ENCODE measurements at regions not wholly inside any gene's neighbourhood (a gene's known extent, or its start where the extent isn't known, plus 50 kb on each side); places are given as distances from the start of the nearest gene placed in this dataset.

- H3F3A ChIP-seq (ENCODE audit: insufficient read depth) = no peaks in the 10 kb centered on the region
- H3K9ac ChIP-seq (ENCODE audit: low read length) = no peak overlapping the region
- no peaks in the 10 kb centered on the region for H4K20me1 ChIP-seq (ENCODE audit: low read depth, low read length)
- TF ChIP-seq CTCF (IDR thresholded peaks at IDR 0.05; ENCODE audit: insufficient read depth, low read length, poor library complexity, severe bottlenecking) (no peak), EZH2phosphoT487 (conservative IDR thresholded peaks at IDR 0.05; ENCODE audit: low read length) (no peak)
- H3K79me2 ChIP-seq (ENCODE audit: insufficient read depth, low read length) = no peaks in the 10 kb centered on the region
- H2AFZ ChIP-seq (ENCODE audit: low read depth, low read length, severe bottlenecking) = no peak overlapping the region
- H3K4me2 ChIP-seq (ENCODE audit: low read depth, low read length, poor library complexity, severe bottlenecking) = no peak overlapping the region
- H3K4me3 ChIP-seq (ENCODE audit: insufficient read depth, low read length, poor library complexity, severe bottlenecking) = no peak overlapping the region
- H3K27me3 ChIP-seq (ENCODE audit: low read length) = no peaks in the 10 kb centered on the region
- no peak overlapping the region for H3K27ac ChIP-seq (ENCODE audit: low read depth, low read length)
- no peaks in the 10 kb centered on the region for H3K9me2 ChIP-seq (replicated peaks; ENCODE audit: insufficient read depth, low read length)
- H3K36me3 ChIP-seq (ENCODE audit: low read length) = no peaks in the 10 kb centered on the region
- H3K9me3 ChIP-seq (ENCODE audit: insufficient read depth, low read length) = no peaks in the 10 kb centered on the region
These were observed 225.0 kb upstream of the HS6ST1 start for GRCh38 chr2:128543646-128544045.

GRCh38 chr2:128544321-128545037 is 225.8 kb upstream of the HS6ST1 start:
- H3K36me3 ChIP-seq (ENCODE audit: low read length) = no peaks in the 10 kb centered on the region
- no peaks in the 10 kb centered on the region for H3K27me3 ChIP-seq (ENCODE audit: low read length)
- H3F3A ChIP-seq (ENCODE audit: insufficient read depth) = no peaks in the 10 kb centered on the region
- no peak overlapping the region for H3K27ac ChIP-seq (ENCODE audit: low read depth, low read length)
- no peaks in the 10 kb centered on the region for H3K79me2 ChIP-seq (ENCODE audit: insufficient read depth, low read length)
- no peak overlapping the region for H2AFZ ChIP-seq (ENCODE audit: low read depth, low read length, severe bottlenecking)
- H3K9me2 ChIP-seq (replicated peaks; ENCODE audit: insufficient read depth, low read length) = no peaks in the 10 kb centered on the region
- no peak overlapping the region for H3K4me2 ChIP-seq (ENCODE audit: low read depth, low read length, poor library complexity, severe bottlenecking)
- H4K20me1 ChIP-seq (ENCODE audit: low read depth, low read length) = no peaks in the 10 kb centered on the region
- no peak overlapping the region for H3K4me3 ChIP-seq (ENCODE audit: insufficient read depth, low read length, poor library complexity, severe bottlenecking)
- no peaks in the 10 kb centered on the region for H3K9me3 ChIP-seq (ENCODE audit: insufficient read depth, low read length)
- TF ChIP-seq EZH2phosphoT487 (conservative IDR thresholded peaks at IDR 0.05; ENCODE audit: low read length) = no peak
- no peak overlapping the region for H3K9ac ChIP-seq (ENCODE audit: low read length)

GRCh38 chr2:128545085-128545484 is 226.4 kb upstream of the HS6ST1 start:
- Histone ChIP-seq H3K9ac (ENCODE audit: low read length) (no peak overlapping the region), H3K27me3 (ENCODE audit: low read length) (no peaks in the 10 kb centered on the region), H3K36me3 (ENCODE audit: low read length) (no peaks in the 10 kb centered on the region), H4K20me1 (ENCODE audit: low read depth, low read length) (no peaks in the 10 kb centered on the region), H3F3A (ENCODE audit: insufficient read depth) (no peaks in the 10 kb centered on the region), H3K27ac (ENCODE audit: low read depth, low read length) (no peak overlapping the region), H3K4me3 (ENCODE audit: insufficient read depth, low read length, poor library complexity, severe bottlenecking) (no peak overlapping the region), H2AFZ (ENCODE audit: low read depth, low read length, severe bottlenecking) (no peak overlapping the region), H3K9me3 (ENCODE audit: insufficient read depth, low read length) (no peaks in the 10 kb centered on the region), H3K79me2 (ENCODE audit: insufficient read depth, low read length) (no peaks in the 10 kb centered on the region), H3K4me2 (ENCODE audit: low read depth, low read length, poor library complexity, severe bottlenecking) (no peak overlapping the region), H3K9me2 (replicated peaks; ENCODE audit: insufficient read depth, low read length) (no peaks in the 10 kb centered on the region)
- TF ChIP-seq CTCF (IDR thresholded peaks at IDR 0.05; ENCODE audit: insufficient read depth, low read length, poor library complexity, severe bottlenecking) = no peak
- TF ChIP-seq EZH2phosphoT487 (conservative IDR thresholded peaks at IDR 0.05; ENCODE audit: low read length) = no peak

- no peak overlapping the region for H3K27ac ChIP-seq (ENCODE audit: low read depth, low read length)
- no peak for TF ChIP-seq CTCF (IDR thresholded peaks at IDR 0.05; ENCODE audit: insufficient read depth, low read length, poor library complexity, severe bottlenecking)
- TF ChIP-seq EZH2phosphoT487 (conservative IDR thresholded peaks at IDR 0.05; ENCODE audit: low read length) = no peak
- H3K9me3 ChIP-seq (ENCODE audit: insufficient read depth, low read length) = no peaks in the 10 kb centered on the region
- H3K27me3 ChIP-seq (ENCODE audit: low read length) = no peaks in the 10 kb centered on the region
- no peaks in the 10 kb centered on the region for H4K20me1 ChIP-seq (ENCODE audit: low read depth, low read length)
- no peak overlapping the region for H3K4me2 ChIP-seq (ENCODE audit: low read depth, low read length, poor library complexity, severe bottlenecking)
- no peak overlapping the region for H2AFZ ChIP-seq (ENCODE audit: low read depth, low read length, severe bottlenecking)
- H3K4me3 ChIP-seq (ENCODE audit: insufficient read depth, low read length, poor library complexity, severe bottlenecking) = no peak overlapping the region
- H3F3A ChIP-seq (ENCODE audit: insufficient read depth) = no peaks in the 10 kb centered on the region
- H3K36me3 ChIP-seq (ENCODE audit: low read length) = no peaks in the 10 kb centered on the region
- H3K79me2 ChIP-seq (ENCODE audit: insufficient read depth, low read length) = no peaks in the 10 kb centered on the region
- no peaks in the 10 kb centered on the region for H3K9me2 ChIP-seq (replicated peaks; ENCODE audit: insufficient read depth, low read length)
- H3K9ac ChIP-seq (ENCODE audit: low read length) = no peak overlapping the region
These were observed 227.2 kb upstream of the HS6ST1 start for GRCh38 chr2:128545829-128546228.
